Stimulated activated CD4-positive, alpha-beta T cell treated with anti-CD3 and anti-CD28 coated beads, Interleukin-4, amount 100 ng/mL, for 1 hour (primary cell): ENCODE measurements at regions not wholly inside any gene's neighbourhood (a gene's known extent, or its start where the extent isn't known, plus 50 kb on each side); places are given as distances from the start of the nearest gene placed in this dataset.

Experiments
- DNase-seq: peaks from one replicate; pipeline ENCODE4 v3.0.0-alpha.2; 2020

DNA sequence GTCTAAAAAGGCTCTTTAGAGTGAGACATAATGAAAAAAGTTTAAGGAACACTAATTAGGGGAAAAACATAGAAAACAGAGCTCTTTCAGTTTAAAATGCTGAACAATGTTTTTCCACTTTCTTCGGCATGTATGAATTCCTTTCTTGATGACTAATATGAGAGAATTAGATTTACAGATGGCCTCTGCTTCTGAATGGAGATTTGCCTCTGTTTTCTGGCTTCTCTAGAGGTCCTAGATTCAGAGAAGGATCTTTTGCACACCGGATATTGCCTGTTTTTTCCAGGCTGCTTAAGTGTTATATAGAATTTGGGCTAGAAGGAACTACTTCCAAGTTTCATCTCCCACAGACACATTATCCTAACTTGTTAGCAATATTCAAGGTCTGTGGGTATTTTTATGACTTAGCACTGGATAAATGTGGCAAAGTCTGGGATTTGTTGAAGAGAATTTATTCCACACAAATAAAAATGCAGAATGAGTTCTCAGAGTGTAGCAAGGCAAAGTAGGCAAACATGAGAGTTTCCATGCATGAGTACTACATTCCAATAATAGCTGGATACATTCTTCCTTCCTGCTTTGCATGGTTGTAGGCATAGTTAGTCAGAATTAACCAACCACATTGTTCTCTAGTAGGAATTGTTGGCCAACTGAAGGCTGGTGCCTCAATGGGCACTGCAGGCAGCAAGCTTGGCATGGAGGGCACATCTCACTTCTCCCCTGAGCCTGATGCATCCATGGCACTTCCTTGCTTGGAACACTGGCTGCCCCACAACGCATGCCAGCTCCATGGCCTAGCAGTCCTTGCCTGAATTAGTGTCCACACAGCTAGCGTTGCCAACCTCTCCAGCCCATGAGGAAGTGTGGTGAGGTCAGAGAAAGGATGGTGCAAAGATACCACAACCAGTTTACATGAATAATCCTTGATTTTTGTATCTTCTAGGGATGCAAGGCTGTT lies 224.2 kb downstream of the CLIC5 start:
- no peak for DNase-seq

DNA sequence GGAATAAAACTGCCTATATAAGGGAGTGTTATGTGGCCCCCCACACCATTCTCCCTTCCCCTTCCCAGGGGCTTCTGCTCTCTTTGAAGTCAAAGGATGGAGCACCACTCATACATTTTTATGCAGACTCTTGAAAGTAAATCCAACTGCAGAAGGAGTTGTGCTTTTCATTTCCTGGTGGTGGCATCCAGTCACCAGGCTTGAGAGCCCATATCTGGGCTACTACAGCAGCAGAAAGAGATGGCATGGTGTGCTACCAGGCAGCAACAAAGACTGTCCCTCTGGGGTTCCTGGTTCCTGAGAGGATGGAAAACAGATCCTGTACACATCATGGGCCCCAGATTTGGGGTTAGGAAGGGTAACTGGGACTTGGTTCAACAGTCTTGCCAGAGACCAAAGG lies 226.4 kb downstream of the CLIC5 start:
- DNase-seq, result no peak

DNA sequence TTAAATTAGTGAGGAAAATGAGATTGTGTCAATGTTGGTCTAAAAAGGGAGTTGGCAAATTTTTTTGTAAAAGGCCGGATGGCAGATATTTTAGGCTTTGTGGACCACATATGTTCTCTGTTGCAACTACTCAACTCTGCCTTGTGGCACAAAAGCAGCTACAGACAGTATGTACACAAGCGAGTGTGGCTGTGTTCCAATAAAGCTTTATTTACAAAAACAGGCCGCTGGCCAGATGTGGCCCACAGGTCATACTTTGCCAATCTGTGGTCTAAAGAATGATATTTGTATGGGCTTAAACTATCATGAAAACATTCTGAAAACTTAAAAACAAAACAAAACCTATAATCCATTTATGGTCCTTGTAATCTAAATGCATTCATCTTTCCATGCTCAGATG lies 228.3 kb downstream of the CLIC5 start:
- DNase-seq, result no peak

DNA sequence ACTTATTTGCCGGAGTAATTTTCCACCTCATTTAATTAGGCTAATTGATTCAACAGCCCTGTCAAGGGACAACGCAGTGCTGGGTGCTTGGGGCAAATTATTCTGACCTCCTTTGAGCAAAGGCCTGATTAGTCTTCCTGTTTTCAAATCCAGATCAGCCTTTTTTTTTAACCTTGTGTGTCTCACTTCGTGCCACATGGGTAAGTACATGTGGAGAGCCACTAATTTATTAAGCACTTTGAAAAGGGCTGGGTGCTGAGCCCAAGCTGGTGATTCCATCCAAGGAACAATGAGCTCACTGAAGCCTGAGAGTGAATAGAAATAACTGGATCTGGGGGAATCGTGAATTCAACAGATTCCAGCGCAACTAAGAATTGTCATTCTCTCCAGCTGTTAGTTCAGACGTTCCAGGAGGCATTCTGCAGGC lies 229.3 kb downstream of the CLIC5 start:
- DNase-seq, result no peak

DNA sequence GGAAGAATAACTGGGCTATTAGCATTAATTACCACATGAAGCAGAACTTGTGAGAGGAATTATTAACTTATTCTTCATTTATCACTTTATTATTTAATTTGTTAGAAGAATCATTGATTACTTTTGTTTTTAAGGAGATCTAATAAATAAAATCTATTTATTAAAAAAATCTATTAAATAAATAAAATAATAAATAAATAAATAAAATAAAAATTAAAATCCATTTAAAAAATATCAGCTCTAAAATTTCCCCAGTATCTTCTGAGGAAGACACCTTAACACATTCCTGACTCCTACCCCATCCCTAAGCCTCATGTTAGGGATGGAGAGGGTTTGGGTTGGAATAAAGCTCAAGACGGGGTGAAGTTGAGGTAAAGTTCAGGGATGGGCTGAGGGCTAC lies 231.4 kb downstream of the CLIC5 start:
- DNase-seq, result no peak

DNA sequence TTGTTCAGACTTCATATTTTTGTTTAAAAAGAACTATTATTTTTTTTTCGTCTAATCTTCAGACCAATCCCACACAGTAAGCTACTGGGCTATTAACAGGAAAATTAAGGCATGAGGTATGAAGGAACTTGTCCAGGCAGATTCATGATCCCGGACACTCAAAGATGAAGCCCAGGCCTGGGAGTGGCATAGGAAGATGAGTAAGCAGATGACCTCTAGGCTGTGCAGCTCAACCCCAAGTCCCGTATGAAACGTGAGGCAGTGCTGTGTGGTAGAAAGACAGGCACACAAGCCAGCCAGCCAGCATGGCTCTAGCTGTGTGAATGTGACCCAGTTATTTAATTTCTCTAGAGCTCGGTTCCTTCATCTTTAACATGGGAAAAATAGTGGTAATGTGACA lies 231.9 kb downstream of the CLIC5 start:
- DNase-seq, result no peak

DNA sequence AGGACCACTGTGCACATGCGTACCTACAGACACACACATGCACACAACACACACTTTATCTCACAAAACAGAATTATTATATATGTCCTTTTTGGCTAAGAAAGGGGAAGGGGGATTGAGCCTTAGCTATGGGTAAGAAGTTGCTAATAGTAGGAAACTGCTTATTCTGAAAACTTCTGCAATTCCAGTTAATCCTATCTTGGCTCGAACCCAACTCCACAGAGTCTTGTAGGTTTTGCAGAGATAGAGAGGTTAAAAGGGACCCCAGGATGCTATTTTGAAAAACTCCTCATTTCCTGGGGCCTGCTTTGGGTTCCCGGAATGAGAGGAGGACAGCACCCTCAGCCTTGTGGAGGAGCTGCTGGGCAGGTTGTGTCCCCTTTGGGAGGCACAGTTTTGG lies 233.8 kb downstream of the CLIC5 start:
- no peak for DNase-seq

DNA sequence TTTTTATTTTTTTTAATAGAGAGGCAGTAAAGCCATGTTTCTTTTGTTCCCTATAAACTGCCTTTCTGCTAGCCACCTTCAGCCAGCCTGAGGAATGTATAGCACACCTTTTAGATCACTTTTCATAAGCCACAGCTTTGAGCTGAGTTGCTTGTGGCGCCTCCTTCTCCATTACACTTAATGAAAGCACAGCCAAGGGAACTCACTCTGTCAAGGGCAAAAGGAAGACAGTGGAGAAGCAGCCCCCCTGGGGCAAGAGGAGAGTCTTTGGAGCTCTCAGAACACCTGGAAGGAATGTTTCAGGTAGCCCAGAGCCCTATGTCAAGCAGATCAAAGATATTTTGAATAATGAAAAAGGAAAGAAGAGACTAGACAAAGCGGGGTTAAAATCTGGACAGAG lies 235.1 kb downstream of the CLIC5 start:
- DNase-seq, result no peak

DNA sequence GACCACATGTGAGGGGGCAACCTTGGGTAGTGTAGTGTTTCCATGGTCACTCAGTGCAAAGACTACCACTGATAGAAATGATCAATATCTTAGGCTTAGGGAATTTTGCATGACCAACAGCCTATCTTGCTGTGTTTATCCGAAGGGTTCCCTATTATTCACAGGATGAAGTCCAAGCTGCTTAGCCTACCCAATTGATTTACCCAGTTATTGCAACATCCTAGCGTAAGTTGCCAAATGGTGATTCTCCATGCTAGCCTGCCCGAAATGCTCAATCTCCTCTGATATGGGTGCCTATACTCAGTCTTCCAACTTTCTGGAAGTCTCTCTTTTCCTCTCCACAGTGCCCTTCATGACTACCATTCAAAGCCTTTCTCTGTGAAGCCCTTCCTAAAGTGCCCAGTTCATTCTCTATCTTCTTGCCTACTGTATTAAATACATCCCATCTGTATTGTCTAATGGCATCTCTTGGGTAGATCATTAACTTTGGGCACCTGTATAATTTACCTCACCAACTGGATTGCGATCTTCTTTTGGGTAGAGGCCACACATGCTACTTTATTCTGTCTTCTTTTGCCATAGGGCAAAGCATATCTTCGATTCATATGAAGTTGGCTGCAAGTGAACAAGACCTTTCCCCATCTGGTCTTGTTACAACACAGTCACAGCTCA lies 240.5 kb downstream of the CLIC5 start:
- no peak for DNase-seq

DNA sequence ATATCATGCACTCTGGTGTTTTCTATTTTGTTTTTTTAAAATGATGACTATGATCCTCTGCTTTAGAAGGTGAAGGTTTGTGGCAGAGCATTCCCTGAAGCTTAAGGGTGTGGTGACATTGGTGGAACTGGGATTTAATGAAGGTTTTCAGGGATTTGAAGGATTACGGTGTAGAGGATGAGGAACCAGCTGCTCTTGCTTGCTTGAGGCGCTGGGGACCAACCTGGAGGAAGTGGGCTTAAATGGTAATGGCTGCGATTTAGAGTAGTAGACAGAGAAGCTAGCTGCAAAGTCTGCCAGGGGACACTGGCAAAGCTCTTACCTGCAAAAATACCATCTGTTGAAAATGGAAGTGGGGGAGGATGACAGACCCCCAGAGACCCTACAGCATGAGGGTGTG lies 241.8 kb downstream of the CLIC5 start:
- no peak for DNase-seq

DNA sequence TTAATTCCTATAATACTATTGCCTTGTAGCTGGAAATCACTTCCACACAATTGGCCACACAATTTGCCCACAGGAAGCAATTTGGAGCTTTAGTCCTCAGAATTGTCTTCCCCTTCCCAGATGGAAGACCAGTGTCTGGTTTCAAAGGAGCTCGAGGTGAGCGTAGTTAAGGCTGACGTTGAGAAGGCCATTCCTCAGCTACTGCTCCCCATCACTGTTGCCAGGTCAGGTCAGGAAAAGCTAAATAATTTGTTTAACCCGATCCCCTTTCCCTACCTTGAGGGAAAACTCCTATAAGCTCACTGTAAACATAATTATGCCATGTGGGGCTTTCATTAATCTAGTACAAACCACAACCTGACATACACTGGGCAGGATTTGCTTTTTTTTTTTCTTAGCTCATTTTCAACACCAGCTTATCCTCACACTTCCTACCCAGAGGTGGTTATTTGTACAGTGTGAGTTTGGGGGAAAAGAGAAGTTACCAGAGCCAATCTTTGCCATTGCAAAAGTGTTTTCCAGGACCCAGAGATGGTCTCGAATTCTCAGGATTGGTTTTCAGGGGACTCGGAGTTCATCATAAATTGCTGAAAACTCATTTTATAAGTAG lies 242.7 kb downstream of the CLIC5 start:
- no peak for DNase-seq

DNA sequence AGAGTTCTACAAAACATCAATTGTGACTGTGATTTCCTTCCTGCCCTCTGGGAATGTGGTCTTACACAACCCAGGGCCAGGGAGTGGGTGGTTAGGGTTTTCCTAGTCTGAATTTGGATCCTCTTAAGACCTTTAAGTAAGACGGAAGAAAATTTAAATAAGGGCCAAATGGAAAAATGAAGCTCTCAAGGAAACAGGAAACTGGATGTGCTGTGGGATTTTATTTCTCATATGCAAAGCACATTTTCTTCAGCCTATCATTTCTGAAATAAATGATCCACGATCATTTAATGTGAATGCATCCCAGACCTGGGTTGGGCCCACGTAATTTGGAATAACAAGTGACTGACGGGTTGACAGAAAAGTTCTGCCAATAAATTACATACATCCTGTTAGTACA lies 243.6 kb downstream of the CLIC5 start:
- no peak for DNase-seq

DNA sequence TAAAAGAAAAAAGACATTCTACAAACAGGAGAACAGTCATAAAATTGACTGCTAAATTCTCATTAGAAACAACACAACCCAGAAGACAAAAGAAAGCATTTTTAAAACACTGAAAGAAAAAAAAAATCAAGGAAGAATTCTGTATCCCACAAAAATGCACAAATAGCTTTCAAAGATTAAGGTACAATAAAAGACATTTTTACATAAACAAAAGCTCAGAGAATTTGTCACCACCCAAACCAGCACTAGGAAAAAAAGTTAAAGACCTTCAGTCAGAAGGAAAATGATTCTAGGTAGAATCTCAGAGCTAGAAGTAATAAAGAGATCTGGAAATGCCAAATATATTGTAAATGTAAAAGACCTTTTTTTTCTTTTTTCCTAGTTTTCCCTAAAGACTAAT lies 252.4 kb downstream of the CLIC5 start:
- DNase-seq, result no peak

DNA sequence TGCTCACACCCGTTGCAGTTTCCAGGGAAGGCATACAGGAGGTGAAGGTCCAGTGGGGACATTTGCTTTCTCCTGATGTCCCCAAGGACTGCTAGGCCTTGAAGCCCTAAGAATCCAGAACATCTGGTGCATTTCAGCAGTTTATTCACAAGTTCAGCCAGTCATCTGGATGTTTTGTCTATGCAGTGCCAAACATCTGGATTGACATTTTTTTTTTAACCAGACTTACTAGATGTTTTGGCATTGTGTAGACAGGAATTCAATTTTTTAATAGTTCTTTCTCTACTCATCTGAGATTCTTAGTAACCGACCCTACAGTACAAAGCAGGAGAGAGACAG lies 256.2 kb downstream of the CLIC5 start:
- no peak for DNase-seq

DNA sequence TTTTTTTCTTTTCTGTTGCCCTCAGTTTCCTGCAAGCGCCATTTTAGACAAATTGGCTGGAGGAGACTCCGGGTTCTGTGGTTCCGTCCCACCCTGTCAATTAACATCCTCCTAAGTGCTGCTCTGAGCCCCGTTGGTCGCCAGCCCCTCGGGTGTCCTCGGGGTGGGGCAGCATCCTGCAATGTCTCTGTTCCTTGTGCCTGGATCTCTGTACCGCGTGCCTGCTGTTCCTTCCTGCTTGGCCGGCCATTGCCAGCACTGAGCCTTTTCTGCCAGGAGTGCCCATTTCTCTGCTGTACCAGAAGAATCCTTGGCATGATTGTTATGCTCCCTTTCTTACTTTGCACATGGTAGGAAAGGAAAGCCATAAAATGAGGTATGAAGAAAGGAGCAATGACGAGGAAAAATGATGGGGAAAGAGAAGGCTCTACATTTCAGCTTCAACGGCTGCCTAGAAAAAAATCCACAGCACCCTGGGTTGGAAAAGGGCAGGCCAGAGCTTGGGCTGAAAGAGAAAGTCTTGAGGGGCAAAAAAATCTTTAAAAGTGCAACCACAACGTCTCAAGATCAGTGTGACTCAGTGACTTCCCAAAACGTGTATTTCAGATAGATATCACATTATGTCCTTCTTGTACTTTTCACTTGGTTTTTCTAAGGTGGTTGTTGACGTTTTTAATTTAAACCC lies 256.7 kb downstream of the CLIC5 start:
- DNase-seq, result no peak

DNA sequence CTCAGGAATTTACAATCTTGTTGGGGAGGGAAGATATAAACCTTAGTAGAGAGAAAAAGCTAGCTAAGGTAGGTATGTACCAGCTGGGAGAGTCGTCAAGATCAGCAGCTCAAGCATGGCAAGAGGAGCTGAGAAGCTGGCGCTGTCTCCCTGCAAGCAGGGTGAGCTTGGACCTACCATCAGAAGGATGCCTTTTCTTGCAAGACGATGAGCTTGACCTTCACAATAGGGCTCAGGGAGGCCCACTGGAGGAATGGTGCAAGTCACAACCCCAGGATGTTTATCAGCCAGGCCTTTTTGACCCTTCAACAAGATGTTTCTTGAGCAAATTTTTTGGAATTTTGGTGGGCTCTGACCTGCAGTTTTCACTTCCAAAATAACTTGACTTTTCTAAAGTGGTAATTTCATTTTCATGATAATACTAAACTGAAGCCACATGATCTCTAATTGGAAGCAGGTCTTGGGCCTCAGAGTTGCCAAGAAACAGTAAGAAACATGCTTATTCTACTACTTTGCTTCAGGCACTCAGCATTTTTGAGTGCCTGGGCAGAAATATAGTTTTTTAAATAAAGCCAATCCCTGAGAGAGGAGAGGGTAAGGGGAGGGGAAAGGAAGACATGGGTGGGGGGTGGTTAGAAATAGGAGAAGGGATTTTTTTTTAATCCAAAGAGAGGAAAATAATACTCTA lies 258.1 kb downstream of the CLIC5 start:
- no peak for DNase-seq

DNA sequence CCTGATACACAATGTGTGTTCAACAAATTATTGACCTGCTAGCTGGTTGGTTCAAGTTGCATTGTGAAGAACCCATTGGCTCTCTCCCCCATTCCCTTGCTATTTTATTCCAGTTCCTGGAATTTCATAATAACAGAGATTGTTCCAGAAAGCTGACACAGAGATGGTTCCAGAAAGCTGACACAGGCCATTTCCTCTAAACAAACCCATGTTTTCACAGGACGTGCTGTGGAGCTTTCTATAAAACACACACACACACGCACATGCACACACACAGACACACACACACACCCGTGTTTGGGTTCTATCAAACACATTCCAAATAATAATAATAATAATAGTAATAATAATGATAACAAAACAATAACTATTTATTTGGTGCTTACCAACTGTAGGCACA lies 259.1 kb downstream of the CLIC5 start:
- DNase-seq, result no peak

DNA sequence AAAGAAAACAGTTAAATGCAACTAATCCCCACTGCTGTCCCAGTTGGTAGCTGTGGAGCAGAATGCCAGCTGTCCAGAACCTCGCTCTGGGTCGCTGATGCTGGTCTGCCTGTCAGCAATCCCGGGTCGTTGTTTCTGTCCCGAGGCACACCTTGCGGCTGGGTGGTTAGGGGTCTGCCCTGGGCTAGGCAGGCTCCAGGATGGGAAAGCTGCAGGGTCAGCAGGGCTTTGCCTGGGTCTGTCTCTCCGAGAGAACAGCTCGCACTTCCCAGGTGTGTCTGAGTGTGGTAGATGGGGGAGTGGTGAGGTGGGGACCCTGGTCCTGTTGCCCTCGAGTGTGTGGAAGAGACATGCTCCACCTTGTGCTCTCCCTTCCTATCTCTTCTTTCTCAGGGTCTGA lies 261.2 kb downstream of the CLIC5 start:
- DNase-seq, result no peak

DNA sequence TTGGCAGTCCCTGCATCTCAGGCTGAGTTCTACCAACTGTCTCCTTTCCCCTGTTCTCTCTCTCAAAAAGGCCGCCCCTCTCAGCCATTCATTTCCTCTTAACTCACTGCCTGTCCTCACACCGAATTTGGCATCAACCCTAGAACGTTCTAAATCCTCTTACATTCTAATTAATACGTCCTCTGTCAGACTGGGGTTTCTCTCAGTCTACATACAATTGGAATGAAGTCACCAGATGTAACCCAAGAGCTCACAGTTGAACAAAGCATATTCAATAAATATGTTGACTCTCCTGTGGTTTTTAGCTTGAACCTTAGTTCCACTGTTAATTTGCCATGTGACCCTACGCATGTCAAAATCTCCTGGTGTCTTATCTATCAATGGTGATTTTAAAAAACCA lies 269.6 kb downstream of the CLIC5 start:
- no peak for DNase-seq

DNA sequence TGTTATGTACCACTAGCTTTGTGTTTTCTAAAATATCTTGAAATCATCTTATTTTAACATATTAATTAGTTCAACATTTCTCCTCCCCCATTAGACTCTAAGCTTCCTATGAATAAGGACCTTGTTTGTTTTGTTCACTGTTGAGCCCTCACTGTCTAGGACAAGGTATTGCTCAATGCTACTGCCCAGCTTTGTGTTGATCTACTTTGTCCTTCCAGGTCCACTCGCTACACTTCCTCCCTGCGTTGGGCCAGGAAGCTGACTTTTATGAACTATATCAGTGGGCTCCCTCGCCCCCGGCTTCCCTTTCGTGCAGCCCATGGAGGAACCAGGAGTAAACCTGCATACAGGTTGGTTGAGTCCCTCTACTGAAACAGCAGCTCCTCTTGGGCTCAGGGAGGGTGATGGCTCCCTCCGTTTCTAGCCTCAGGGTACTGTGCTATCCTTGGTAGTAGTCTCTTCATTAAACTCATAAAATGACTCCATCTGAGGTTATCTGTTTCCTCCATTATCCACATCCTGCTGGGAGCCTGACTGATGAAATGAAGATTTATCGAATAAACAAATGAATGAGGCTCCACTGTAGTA lies 272.5 kb downstream of the CLIC5 start:
- DNase-seq, result no peak

DNA sequence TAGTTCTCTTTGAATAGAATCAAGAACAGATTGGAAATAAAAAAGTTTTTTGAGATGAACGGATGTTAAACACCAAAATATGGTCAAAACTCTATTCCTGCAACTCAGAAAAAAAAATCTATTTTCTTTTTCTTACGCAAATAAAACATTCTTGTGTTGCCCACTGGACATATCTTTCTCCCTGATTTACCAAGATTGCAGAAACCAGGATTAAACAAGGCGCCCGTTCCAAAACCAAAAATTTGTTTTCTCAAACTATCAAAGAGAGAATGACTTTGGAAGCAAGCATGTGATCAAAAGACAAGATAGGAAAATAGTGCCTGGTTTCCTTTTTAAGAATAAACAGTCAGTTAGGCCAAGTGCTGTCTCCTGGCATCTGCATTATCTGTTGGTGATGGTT lies 273.1 kb downstream of the CLIC5 start:
- no peak for DNase-seq

DNA sequence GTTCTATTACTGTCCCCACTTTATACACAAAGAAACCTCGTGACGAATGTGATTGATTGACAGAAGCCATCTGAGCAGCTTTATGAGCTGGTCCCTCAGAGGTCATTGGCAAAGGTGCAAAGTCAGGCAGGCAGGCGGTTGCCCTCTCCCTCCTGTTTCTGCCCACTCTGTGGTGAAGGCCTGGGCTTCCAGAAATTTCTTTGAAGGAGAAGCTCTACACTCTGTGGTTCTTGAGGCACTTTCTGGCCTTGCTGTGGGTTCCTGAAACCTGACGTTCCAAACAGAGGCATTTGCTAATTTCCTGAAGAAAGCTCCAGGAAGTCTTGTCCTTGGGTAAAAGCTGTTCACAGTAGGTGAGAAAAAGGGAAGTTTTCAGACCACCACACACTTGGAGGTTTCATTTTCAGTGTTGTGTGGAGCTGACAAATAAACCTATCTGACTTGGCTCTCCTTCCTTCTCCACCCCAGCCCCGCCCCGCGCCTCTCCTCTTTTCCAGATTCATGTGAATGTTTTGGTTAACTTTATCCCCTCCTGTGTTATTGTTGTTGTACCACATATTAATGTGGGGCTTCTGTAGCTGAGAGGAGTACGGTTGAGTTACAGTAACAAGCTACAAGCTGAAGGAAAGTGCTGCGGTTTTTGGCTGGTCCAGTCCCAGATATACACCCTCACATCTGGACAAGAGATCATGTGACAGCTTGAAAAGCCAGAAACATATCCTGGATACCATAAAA lies 274.1 kb downstream of the CLIC5 start:
- no peak for DNase-seq
